ENCODE measurements at regions not wholly inside any gene's neighbourhood (a gene's known extent, or its start where the extent isn't known, plus 50 kb on each side); places are given as distances from the start of the nearest gene placed in this dataset.

- no peak for TF ChIP-seq YY1 (IDR thresholded peaks at IDR 0.05; ENCODE audit: insufficient read depth, insufficient replicate concordance, low read depth, low read length)
- no peak for TF ChIP-seq CEBPG (CRISPR knock-in tag; IDR thresholded peaks at IDR 0.05)
- TF ChIP-seq FOXJ3 (CRISPR knock-in tag; IDR thresholded peaks at IDR 0.05; ENCODE audit: borderline replicate concordance), result no peak
- TF ChIP-seq ZNF350 (CRISPR knock-in tag; IDR thresholded peaks at IDR 0.05; ENCODE audit: borderline replicate concordance, low read depth), result no peak
- TF ChIP-seq TCF7L2 (IDR thresholded peaks at IDR 0.05; ENCODE audit: low read depth, low read length), result no peak
- TF ChIP-seq SMAD9 (CRISPR knock-in tag; IDR thresholded peaks at IDR 0.05), result no peak
- no peak for TF ChIP-seq CTCF (CRISPR knock-in tag; IDR thresholded peaks at IDR 0.05)
- no peak for TF ChIP-seq PRDM4 (CRISPR knock-in tag; IDR thresholded peaks at IDR 0.05; ENCODE audit: borderline replicate concordance)
- TF ChIP-seq NONO (IDR thresholded peaks at IDR 0.05), result no peak
- no peak for TF ChIP-seq NONO (CRISPR knock-in tag; conservative IDR thresholded peaks at IDR 0.05)
- no peak for TF ChIP-seq POLR2A (IDR thresholded peaks at IDR 0.05; ENCODE audit: insufficient read depth in 1 of 2, low read depth in 2 of 2, low read length in 2 of 2)
- TF ChIP-seq GATA4 (IDR thresholded peaks at IDR 0.05; ENCODE audit: borderline replicate concordance, low read depth), result no peak
- no peak for TF ChIP-seq GTF2F1 (IDR thresholded peaks at IDR 0.05; ENCODE audit: low read length)
Observed at GRCh38 chr13:99725644-99726043, 224.4 kb downstream of the TM9SF2 start.
